ENCODE measurements at regions not wholly inside any gene's neighbourhood (a gene's known extent, or its start where the extent isn't known, plus 50 kb on each side); places are given as distances from the start of the nearest gene placed in this dataset.

- TF ChIP-seq, protein P1, sequence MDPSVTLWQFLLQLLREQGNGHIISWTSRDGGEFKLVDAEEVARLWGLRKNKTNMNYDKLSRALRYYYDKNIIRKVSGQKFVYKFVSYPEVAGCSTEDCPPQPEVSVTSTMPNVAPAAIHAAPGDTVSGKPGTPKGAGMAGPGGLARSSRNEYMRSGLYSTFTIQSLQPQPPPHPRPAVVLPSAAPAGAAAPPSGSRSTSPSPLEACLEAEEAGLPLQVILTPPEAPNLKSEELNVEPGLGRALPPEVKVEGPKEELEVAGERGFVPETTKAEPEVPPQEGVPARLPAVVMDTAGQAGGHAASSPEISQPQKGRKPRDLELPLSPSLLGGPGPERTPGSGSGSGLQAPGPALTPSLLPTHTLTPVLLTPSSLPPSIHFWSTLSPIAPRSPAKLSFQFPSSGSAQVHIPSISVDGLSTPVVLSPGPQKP (IDR thresholded peaks at IDR 0.05; ENCODE audit: low read depth, low read length), result no peak
- TF ChIP-seq, protein P2, sequence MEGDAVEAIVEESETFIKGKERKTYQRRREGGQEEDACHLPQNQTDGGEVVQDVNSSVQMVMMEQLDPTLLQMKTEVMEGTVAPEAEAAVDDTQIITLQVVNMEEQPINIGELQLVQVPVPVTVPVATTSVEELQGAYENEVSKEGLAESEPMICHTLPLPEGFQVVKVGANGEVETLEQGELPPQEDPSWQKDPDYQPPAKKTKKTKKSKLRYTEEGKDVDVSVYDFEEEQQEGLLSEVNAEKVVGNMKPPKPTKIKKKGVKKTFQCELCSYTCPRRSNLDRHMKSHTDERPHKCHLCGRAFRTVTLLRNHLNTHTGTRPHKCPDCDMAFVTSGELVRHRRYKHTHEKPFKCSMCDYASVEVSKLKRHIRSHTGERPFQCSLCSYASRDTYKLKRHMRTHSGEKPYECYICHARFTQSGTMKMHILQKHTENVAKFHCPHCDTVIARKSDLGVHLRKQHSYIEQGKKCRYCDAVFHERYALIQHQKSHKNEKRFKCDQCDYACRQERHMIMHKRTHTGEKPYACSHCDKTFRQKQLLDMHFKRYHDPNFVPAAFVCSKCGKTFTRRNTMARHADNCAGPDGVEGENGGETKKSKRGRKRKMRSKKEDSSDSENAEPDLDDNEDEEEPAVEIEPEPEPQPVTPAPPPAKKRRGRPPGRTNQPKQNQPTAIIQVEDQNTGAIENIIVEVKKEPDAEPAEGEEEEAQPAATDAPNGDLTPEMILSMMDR (IDR thresholded peaks at IDR 0.05 in 2 of 3, conservative IDR thresholded peaks at IDR 0.05 in 1 of 3; ENCODE audit: control insufficient read depth in 2 of 3, extremely low read depth in 1 of 3, insufficient read depth in 1 of 3, low read depth in 3 of 3, low read length in 3 of 3), result no peak
- no peak for TF ChIP-seq SREBF2 (IDR thresholded peaks at IDR 0.05; ENCODE audit: low read length)
- TF ChIP-seq CEBPB (IDR thresholded peaks at IDR 0.05; ENCODE audit: borderline replicate concordance in 1 of 2, low read depth in 2 of 2, low read length in 2 of 2), result no peak
- TF ChIP-seq REST (IDR thresholded peaks at IDR 0.05; ENCODE audit: low read depth, low read length), result no peak
- TF ChIP-seq POLR2A (IDR thresholded peaks at IDR 0.05; ENCODE audit: low read depth, low read length), result no peak
- no peak for TF ChIP-seq EGR1 (IDR thresholded peaks at IDR 0.05; ENCODE audit: borderline replicate concordance in 1 of 2, low read depth in 2 of 2, low read length in 2 of 2)
- no peak for TF ChIP-seq POLR2AphosphoS5 (IDR thresholded peaks at IDR 0.05; ENCODE audit: low read length)
- TF ChIP-seq, protein P3, sequence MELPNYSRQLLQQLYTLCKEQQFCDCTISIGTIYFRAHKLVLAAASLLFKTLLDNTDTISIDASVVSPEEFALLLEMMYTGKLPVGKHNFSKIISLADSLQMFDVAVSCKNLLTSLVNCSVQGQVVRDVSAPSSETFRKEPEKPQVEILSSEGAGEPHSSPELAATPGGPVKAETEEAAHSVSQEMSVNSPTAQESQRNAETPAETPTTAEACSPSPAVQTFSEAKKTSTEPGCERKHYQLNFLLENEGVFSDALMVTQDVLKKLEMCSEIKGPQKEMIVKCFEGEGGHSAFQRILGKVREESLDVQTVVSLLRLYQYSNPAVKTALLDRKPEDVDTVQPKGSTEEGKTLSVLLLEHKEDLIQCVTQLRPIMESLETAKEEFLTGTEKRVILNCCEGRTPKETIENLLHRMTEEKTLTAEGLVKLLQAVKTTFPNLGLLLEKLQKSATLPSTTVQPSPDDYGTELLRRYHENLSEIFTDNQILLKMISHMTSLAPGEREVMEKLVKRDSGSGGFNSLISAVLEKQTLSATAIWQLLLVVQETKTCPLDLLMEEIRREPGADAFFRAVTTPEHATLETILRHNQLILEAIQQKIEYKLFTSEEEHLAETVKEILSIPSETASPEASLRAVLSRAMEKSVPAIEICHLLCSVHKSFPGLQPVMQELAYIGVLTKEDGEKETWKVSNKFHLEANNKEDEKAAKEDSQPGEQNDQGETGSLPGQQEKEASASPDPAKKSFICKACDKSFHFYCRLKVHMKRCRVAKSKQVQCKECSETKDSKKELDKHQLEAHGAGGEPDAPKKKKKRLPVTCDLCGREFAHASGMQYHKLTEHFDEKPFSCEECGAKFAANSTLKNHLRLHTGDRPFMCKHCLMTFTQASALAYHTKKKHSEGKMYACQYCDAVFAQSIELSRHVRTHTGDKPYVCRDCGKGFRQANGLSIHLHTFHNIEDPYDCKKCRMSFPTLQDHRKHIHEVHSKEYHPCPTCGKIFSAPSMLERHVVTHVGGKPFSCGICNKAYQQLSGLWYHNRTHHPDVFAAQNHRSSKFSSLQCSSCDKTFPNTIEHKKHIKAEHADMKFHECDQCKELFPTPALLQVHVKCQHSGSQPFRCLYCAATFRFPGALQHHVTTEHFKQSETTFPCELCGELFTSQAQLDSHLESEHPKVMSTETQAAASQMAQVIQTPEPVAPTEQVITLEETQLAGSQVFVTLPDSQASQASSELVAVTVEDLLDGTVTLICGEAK (IDR thresholded peaks at IDR 0.05; ENCODE audit: borderline replicate concordance), result no peak
- no peak for TF ChIP-seq MTA3 (IDR thresholded peaks at IDR 0.05; ENCODE audit: borderline replicate concordance, low read length)
- TF ChIP-seq FOXM1 (IDR thresholded peaks at IDR 0.05; ENCODE audit: low read depth, low read length), result no peak
These were observed 85.2 kb upstream of the RBBP8 start for GRCh38 chr18:22847867-22848451.

Measured in GM12878 (cell line).